ENCODE measurements at regions not wholly inside any gene's neighbourhood (a gene's known extent, or its start where the extent isn't known, plus 50 kb on each side); places are given as distances from the start of the nearest gene placed in this dataset.

DNA sequence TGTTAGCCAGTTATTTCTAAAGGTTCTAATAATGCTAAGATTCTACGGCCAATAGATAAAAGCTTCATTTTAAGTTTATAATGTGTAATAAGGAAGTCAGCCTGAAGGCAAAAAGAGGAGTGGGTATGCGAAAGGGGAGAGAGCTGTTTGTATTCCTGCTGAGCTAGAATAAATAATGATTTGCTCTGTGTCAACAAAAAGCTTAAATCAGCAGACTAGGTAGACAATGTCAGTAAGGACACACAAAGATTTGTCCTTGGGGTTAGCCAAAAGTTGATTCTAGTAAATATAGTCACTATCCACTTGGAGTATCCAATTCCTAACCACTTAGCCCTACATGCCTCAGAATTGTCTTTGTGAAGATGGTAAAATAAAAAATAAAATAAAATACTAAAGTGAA, 90.3 kb upstream of the GRIA3 start:
- TF ChIP-seq CTCF (IDR thresholded peaks at IDR 0.05), result no peak
- TF ChIP-seq POLR2A (IDR thresholded peaks at IDR 0.05), result no peak
